ENCODE measurements at regions not wholly inside any gene's neighbourhood (a gene's known extent, or its start where the extent isn't known, plus 50 kb on each side); places are given as distances from the start of the nearest gene placed in this dataset.

DNA sequence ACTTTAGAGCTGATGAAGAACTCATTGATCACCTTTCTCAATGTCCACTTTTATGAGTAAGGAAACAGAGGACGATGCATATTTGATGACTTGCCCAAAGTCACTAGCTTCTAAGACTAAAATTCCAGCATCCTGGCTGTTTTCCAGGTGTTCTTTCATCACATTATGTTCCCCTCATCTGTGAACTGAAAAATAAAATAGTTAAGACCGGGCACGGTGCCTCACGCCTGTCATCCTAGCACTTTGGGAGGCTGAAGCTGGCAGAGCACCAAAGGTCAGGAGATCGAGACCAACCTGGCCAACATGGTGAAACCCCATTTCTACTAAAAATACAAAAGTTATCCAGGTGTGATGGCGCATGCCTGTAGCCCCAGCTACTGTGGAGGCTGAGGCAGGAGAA lies 297.5 kb downstream of the DUSP10 start:
- Histone ChIP-seq H3K9me3 (no peaks in the 10 kb centered on the region), H3K27me3 (no peaks in the 10 kb centered on the region), H3K4me1 (peaks cover 10% of the 10 kb centered on the region), H3K27ac (no peak overlapping the region), H3K4me3 (no peak overlapping the region), H3K36me3 (replicated peaks in 1 of 2; ENCODE audit: insufficient read depth in 1 of 2, low read depth in 2 of 2) (no peaks in the 10 kb centered on the region)
- 70 to 73% methylated on average over 6 of the region's 6 CpGs for WGBS, 2 donors
- TF ChIP-seq, protein P1, sequence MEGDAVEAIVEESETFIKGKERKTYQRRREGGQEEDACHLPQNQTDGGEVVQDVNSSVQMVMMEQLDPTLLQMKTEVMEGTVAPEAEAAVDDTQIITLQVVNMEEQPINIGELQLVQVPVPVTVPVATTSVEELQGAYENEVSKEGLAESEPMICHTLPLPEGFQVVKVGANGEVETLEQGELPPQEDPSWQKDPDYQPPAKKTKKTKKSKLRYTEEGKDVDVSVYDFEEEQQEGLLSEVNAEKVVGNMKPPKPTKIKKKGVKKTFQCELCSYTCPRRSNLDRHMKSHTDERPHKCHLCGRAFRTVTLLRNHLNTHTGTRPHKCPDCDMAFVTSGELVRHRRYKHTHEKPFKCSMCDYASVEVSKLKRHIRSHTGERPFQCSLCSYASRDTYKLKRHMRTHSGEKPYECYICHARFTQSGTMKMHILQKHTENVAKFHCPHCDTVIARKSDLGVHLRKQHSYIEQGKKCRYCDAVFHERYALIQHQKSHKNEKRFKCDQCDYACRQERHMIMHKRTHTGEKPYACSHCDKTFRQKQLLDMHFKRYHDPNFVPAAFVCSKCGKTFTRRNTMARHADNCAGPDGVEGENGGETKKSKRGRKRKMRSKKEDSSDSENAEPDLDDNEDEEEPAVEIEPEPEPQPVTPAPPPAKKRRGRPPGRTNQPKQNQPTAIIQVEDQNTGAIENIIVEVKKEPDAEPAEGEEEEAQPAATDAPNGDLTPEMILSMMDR (IDR thresholded peaks at IDR 0.05): no peak
- no peak for TF ChIP-seq POLR2A (IDR thresholded peaks at IDR 0.05)
- ATAC-seq: no peak
- DNase-seq: no peak
- intact Hi-C loops (cut with DNase I): no loop called here

DNA sequence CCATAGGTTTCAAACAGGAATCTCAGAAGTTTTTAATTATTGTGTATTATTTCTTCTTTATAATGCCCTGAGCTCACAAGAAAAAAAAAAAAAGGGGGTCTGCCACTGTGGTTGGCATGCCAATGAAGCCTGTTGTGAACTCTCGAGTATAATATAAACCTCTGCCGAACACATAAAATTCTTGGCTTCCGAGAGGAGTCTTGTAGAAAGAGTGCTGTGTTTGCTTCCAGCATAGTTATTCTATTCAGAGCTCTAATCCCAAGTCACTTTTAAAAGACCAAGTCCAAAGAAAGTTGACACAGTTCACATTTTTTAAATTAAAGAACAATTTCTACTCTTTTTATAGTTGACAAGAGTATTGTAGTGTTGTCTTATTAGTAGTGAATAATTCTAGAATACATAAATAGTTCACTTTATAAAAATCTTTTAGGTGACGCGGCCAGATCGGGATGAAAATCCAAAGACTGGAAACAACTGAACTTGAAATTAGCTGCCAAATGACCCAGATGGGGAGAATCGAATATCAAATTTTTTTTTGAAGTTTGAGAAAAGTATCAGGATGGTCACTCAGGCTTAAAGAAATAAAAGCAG lies 293.2 kb downstream of the DUSP10 start:
- WGBS, 2 donors: 70 to 78% methylated on average over 7 of the region's 7 CpGs
- Histone ChIP-seq H3K4me3 (no peak overlapping the region), H3K4me1 (no peaks in the 10 kb centered on the region), H3K36me3 (replicated peaks in 1 of 2; ENCODE audit: insufficient read depth in 1 of 2, low read depth in 2 of 2) (no peaks in the 10 kb centered on the region), H3K9me3 (no peaks in the 10 kb centered on the region), H3K27ac (no peak overlapping the region), H3K27me3 (no peaks in the 10 kb centered on the region)
- no peak for TF ChIP-seq POLR2A (IDR thresholded peaks at IDR 0.05)
- TF ChIP-seq, protein P1 (IDR thresholded peaks at IDR 0.05): no peak
- no peak for DNase-seq
- intact Hi-C loops (cut with DNase I): no loop called here
- ATAC-seq: no peak

DNA sequence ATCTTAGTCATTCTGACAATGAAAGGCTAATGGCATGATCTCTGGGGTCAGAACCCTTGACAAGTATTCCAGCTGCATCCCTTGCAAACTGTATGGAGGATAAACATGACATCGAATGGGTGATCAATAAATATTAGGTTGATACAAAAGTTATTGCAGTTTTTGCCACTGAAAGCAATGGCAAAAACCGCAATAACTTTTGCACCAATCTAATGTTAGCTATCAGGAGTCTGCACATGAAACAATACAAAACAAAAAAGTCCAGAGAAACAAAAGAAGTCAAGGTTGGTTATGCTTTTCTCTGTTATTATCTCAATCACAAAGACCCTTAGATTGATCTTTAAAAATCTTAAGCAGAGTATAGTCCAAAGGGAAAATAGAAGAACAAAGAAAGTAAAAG lies 292.7 kb downstream of the DUSP10 start:
- Histone ChIP-seq H3K9me3 (no peaks in the 10 kb centered on the region), H3K36me3 (replicated peaks in 1 of 2; ENCODE audit: insufficient read depth in 1 of 2, low read depth in 2 of 2) (no peaks in the 10 kb centered on the region), H3K4me1 (no peaks in the 10 kb centered on the region), H3K4me3 (no peak overlapping the region), H3K27me3 (no peaks in the 10 kb centered on the region), H3K27ac (no peak overlapping the region)
- ATAC-seq (no peak), DNase-seq (no peak)
- intact Hi-C loops (cut with DNase I): no loop called here
- TF ChIP-seq POLR2A (IDR thresholded peaks at IDR 0.05): no peak
- TF ChIP-seq, protein P1 (IDR thresholded peaks at IDR 0.05): no peak
- WGBS, 2 donors: 50 to 58% methylated on average over 2 of the region's 2 CpGs

DNA sequence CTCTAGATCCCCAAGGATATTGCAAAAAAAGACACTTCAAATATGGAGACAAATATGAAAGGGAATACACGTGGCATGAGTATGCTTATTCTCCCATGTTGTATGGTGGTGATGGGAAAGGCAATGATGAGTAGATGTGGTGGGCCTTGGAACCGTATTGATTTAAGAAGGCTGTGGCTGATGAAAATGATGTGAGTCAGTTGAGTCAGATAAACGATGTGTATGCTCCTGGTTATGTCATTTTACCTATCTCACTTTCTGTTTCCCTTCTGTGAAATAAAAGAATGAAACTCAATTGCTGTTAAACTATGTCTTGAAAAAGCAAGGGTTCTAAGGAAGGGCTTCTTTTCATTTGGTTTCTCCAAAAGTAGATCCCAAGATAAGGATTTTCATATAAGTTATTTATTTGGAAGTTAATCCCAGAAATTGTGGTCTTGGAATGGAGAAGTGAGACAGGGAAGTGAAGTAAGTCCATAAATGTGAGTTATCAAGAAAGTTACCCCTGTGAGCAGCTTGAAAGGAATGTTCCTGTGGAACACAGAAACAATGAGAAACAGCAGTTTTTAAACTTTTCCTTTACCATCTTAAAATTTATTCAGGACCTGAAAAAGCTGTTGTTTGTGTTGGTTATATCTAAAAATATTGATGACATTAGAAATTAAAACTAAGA lies 292.0 kb downstream of the DUSP10 start:
- H3K27ac ChIP-seq: no peak overlapping the region
- H3K27me3 ChIP-seq: no peaks in the 10 kb centered on the region
- 50 to 53% methylated on average over 3 of the region's 3 CpGs for WGBS, 2 donors
- H3K4me1 ChIP-seq: no peaks in the 10 kb centered on the region
- H3K36me3 ChIP-seq (replicated peaks in 1 of 2; ENCODE audit: insufficient read depth in 1 of 2, low read depth in 2 of 2): no peaks in the 10 kb centered on the region
- no peak for TF ChIP-seq POLR2A (IDR thresholded peaks at IDR 0.05)
- TF ChIP-seq, protein P1 (IDR thresholded peaks at IDR 0.05): no peak
- intact Hi-C loops (cut with DNase I): no loop called here
- no peaks in the 10 kb centered on the region for H3K9me3 ChIP-seq
- no peak overlapping the region for H3K4me3 ChIP-seq
- ATAC-seq: no peak
- DNase-seq: no peak

DNA sequence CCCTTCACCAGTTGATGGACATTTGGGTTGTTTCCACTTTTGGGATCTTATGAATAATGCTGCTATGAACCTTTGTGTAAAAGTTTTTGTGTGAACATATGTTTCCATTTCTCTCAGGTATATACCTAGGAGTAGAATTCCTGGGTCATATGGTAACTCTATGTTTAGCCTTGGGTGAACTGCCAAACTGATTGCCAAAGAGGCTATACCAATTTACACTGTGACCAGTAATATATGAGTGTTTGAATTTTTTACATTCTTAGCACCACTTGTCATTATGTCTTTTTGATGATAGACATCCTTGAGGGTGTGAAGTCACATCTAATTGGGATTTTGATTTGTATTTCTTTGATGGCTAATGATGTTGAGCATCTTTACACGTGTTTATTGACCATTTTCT lies 290.1 kb downstream of the DUSP10 start:
- TF ChIP-seq, protein P1 (IDR thresholded peaks at IDR 0.05): no peak
- TF ChIP-seq POLR2A (IDR thresholded peaks at IDR 0.05): no peak
- Histone ChIP-seq H3K9me3 (no peaks in the 10 kb centered on the region), H3K4me1 (no peaks in the 10 kb centered on the region), H3K4me3 (no peak overlapping the region), H3K36me3 (replicated peaks in 1 of 2; ENCODE audit: insufficient read depth in 1 of 2, low read depth in 2 of 2) (no peaks in the 10 kb centered on the region), H3K27me3 (no peaks in the 10 kb centered on the region), H3K27ac (no peak overlapping the region)
- WGBS, 2 donors: 39 to 64% methylated on average over 1 of the region's 1 CpG
- intact Hi-C loops (cut with DNase I): no loop called here
- DNase-seq (no peak), ATAC-seq (no peak)

Data from body of pancreas (tissue), 4 donors.